Mammary epithelial cell (primary cell): ENCODE measurements at regions not wholly inside any gene's neighbourhood (a gene's known extent, or its start where the extent isn't known, plus 50 kb on each side); places are given as distances from the start of the nearest gene placed in this dataset.

Experiments
- CTCF ChIP-seq, 2 donors: IDR thresholded peaks in 1 of 2; conservative IDR thresholded peaks in 1 of 2; 2 replicates each; pipeline ENCODE4 v1.5.1; 2011 to 2012; ENCODE audit warnings: inconsistent platforms in 2 of 2, low read length in 2 of 2, mild to moderate bottlenecking in 2 of 2, control low read depth in 1 of 2, low read depth in 1 of 2; ENCODE audit not compliant: insufficient read depth in 1 of 2; ENCODE audit errors: extremely low read depth in 1 of 2
- EZH2 ChIP-seq: IDR thresholded peaks from 2 replicates; pipeline ENCODE4 v1.6.1; 2012; ENCODE audit warnings: low read length, inconsistent platforms, borderline replicate concordance

DNA sequence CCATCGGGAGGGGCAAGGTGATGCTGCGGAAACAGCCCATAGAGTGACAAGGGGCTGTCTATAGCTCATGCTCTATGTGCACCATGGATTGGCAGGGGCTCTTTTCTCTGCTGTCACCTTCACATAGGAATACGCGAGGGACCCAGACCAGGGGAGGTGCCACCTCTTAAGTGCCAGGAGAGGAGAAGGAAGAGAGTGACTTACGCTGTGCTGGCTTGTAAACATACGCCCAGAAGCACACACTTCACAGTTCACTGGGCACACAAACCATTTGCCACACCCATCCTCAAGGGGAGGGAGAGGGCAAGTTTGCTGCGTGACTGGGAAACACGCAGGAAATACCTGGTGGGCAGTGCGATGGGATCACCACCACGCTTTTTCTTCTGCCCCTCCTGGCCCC, 65.1 kb upstream of the GPR45 start:
- TF ChIP-seq EZH2: no peak
- TF ChIP-seq CTCF (conservative IDR thresholded peaks at IDR 0.05 in 1 of 2, IDR thresholded peaks at IDR 0.05 in 1 of 2; ENCODE audit: extremely low read depth in 1 of 2, insufficient read depth in 1 of 2, low read depth in 1 of 2, low read length in 2 of 2): no peak
